22Rv1 (cell line): ENCODE measurements at regions not wholly inside any gene's neighbourhood (a gene's known extent, or its start where the extent isn't known, plus 50 kb on each side); places are given as distances from the start of the nearest gene placed in this dataset.

Experiments
- CTCF ChIP-seq: fragments of 450-650 bp; IDR thresholded peaks from 2 replicates; pipeline ENCODE4 v1.5.1; 2017; ENCODE audit warnings: mild to moderate bottlenecking
- ZFX ChIP-seq: fragments of 450-650 bp; IDR thresholded peaks from 2 replicates; pipeline ENCODE4 v1.6.1; 2017; ENCODE audit warnings: antibody characterized with exemption, borderline replicate concordance

GRCh38 chr18:39371996-39372395 is 1806.4 kb upstream of the CELF4 start:
- no peak for TF ChIP-seq CTCF
- no peak for TF ChIP-seq ZFX
